Adrenal gland (tissue), 5 donors: ENCODE measurements at regions not wholly inside any gene's neighbourhood (a gene's known extent, or its start where the extent isn't known, plus 50 kb on each side); places are given as distances from the start of the nearest gene placed in this dataset.
"Not testable (repeated sequence)": the region's sequence is repeated elsewhere in the genome, so short reads cannot be mapped to it uniquely, and the experiment has no call there.

Source experiments
- POLR2A ChIP-seq, 2 donors: fragments of 450-650 bp; IDR thresholded peaks; one replicate each; pipeline ENCODE4 v1.6.1; 2017; ENCODE audit warnings: antibody characterized with exemption in 2 of 2, mild to moderate bottlenecking in 2 of 2, moderate library complexity in 1 of 2
- TF ChIP-seq, protein P1 (sequence below), 6 experiments: fragments of 450-650 bp in 4 of 6; fragments of 200-600 bp in 2 of 6; sonication (generic) in 1 of 6; IDR thresholded peaks; 1 replicate in 5 of 6; 2 replicates in 1 of 6; pipeline versions ENCODE4 v1.5.1 to v1.8.0; 2016 to 2021; ENCODE audit warnings: antibody characterized with exemption in 6 of 6, mild to moderate bottlenecking in 2 of 6, moderate library complexity in 1 of 6
- donor health status: DM: no; HTN: no; CAD: no.

DNA sequence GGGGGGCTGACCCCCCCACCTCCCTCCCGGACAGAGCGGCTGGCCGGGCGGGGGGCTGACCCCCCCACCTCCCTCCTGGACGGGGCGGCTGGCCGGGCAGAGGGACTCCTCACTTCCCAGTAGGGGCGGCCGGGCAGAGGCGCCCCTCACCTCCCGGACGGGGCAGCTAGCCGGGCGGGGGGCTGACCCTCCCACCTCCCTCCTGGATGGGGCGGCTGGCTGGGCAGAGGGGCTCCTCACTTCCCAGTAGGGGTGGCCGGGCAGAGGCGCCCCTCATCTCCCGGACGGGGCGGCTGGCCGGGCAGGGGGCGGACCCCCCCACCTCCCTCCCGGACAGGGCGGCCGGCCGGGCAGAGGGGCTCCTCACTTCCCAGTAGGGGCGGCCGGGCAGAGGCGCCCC, 234.3 kb upstream of the VCX start:
- TF ChIP-seq, protein P1, sequence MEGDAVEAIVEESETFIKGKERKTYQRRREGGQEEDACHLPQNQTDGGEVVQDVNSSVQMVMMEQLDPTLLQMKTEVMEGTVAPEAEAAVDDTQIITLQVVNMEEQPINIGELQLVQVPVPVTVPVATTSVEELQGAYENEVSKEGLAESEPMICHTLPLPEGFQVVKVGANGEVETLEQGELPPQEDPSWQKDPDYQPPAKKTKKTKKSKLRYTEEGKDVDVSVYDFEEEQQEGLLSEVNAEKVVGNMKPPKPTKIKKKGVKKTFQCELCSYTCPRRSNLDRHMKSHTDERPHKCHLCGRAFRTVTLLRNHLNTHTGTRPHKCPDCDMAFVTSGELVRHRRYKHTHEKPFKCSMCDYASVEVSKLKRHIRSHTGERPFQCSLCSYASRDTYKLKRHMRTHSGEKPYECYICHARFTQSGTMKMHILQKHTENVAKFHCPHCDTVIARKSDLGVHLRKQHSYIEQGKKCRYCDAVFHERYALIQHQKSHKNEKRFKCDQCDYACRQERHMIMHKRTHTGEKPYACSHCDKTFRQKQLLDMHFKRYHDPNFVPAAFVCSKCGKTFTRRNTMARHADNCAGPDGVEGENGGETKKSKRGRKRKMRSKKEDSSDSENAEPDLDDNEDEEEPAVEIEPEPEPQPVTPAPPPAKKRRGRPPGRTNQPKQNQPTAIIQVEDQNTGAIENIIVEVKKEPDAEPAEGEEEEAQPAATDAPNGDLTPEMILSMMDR (IDR thresholded peaks at IDR 0.05) = not testable (repeated sequence)
- not testable (repeated sequence) for TF ChIP-seq POLR2A (IDR thresholded peaks at IDR 0.05)
